Transverse colon (tissue), 4 donors: ENCODE measurements at regions not wholly inside any gene's neighbourhood (a gene's known extent, or its start where the extent isn't known, plus 50 kb on each side); places are given as distances from the start of the nearest gene placed in this dataset.

Experiments
- DNase-seq: peaks from one replicate; pipeline ENCODE4 v3.0.0-alpha.2; 2019
- H3K27ac ChIP-seq, 4 donors: fragments of 200-600 bp; sonication (generic); 2 replicates each; pipeline ENCODE4 v1.5.1; 2016 to 2018; ENCODE audit warnings: inconsistent platforms in 4 of 4
- H3K27me3 ChIP-seq: fragments of 200-600 bp; sonication (generic); 2 replicates; pipeline ENCODE4 v1.5.1; 2017; ENCODE audit warnings: inconsistent platforms
- H3K36me3 ChIP-seq, 4 donors: fragments of 200-600 bp; sonication (generic); 2 replicates each; pipeline ENCODE4 v1.5.1; 2017 to 2019; ENCODE audit warnings: inconsistent platforms in 4 of 4
- H3K4me1 ChIP-seq, 4 donors: fragments of 200-600 bp; sonication (generic); 2 replicates each; pipeline ENCODE4 v1.5.1; 2017 to 2020; ENCODE audit warnings: inconsistent platforms in 4 of 4
- H3K4me3 ChIP-seq, 4 donors: fragments of 200-600 bp; sonication (generic); 1 replicate in 1 of 4; 2 replicates in 3 of 4; pipeline versions ENCODE4 v1.5.1 to v1.6.1; 2017 to 2019; ENCODE audit warnings: inconsistent platforms in 4 of 4
- H3K9me3 ChIP-seq, 2 donors: fragments of 200-600 bp; sonication (generic); 2 replicates each; pipeline ENCODE4 v1.5.1; 2017 to 2019; ENCODE audit warnings: inconsistent platforms in 2 of 2
- CTCF ChIP-seq, 5 experiments: fragments of 200-600 bp in 3 of 5; fragments of 450-650 bp in 2 of 5; sonication (generic) in 3 of 5; IDR thresholded peaks; 1 replicate in 2 of 5; 2 replicates in 3 of 5; pipeline ENCODE4 v1.5.1; 2016 to 2017; ENCODE audit warnings: antibody characterized with exemption in 5 of 5, inconsistent platforms in 3 of 5, mild to moderate bottlenecking in 2 of 5, moderate library complexity in 1 of 5
- EP300 ChIP-seq: sonication (generic); formaldehyde crosslinking; IDR thresholded peaks from one replicate; pipeline ENCODE4 v1.6.1; 2017; ENCODE audit warnings: antibody characterized with exemption, low read depth
- POLR2A ChIP-seq: fragments of 450-650 bp; IDR thresholded peaks from one replicate; pipeline ENCODE4 v1.6.1; 2016; ENCODE audit warnings: antibody characterized with exemption, mild to moderate bottlenecking, moderate library complexity
- POLR2AphosphoS5 ChIP-seq, 3 donors: sonication (generic); formaldehyde crosslinking; IDR thresholded peaks; one replicate each; pipeline ENCODE4 v1.6.1; 2016; ENCODE audit warnings: antibody characterized with exemption in 3 of 3
- WGBS, 2 donors: methylation state at CpG; one replicate each; pipeline ENCODE4 v1.1.5; 2018; ENCODE audit warnings: low coverage in 1 of 2; 5-methylcytosine and 5-hydroxymethylcytosine counted together
- in situ Hi-C, 4 donors: fragments of 200-750 bp; cut with MboI; loops; one replicate each; pipeline versions ENCODE4 v1.15.0 to v1.15.1; 2017; ENCODE audit warnings: low sequenced_read_pairs in 3 of 4, low pct_ligation_motif_present in 1 of 4, low pct_unique_long_range_greater_than_20kb in 1 of 4
- intact Hi-C: fragments of 100-400 bp; cut with DNase I; formaldehyde crosslinking; loops from one replicate; pipeline ENCODE4 v1.15.1; 2023; ENCODE audit warnings: low total_unique reads

GRCh38 chr2:145288650-145289496 is 769.0 kb upstream of the ZEB2 start:
- in situ Hi-C loops: no loop called here
- WGBS, 2 donors: 57 to 72% methylated on average over 3 of the region's 3 CpGs

GRCh38 chr2:145287736-145288135 is 767.8 kb upstream of the ZEB2 start:
- in situ Hi-C loops: no loop called here

More at GRCh38 chr2:145288650-145289496, 769.0 kb upstream of the ZEB2 start:
- H3K4me1 ChIP-seq: no peaks in the 10 kb centered on the region
- intact Hi-C loops: no loop called here
- no peak for DNase-seq
- no peaks in the 10 kb centered on the region for H3K36me3 ChIP-seq
- H3K9me3 ChIP-seq: no peaks in the 10 kb centered on the region
- no peak for TF ChIP-seq POLR2A
- TF ChIP-seq POLR2AphosphoS5 (IDR thresholded peaks at IDR 0.05): no peak
- TF ChIP-seq EP300: no peak
- H3K4me3 ChIP-seq: no peak overlapping the region
- no peak overlapping the region for H3K27ac ChIP-seq
- H3K27me3 ChIP-seq: no peaks in the 10 kb centered on the region

GRCh38 chr2:145286716-145287275 is 766.9 kb upstream of the ZEB2 start:
- no peak overlapping the region for H3K4me3 ChIP-seq
- no peak for DNase-seq
- H3K36me3 ChIP-seq: no peaks in the 10 kb centered on the region
- H3K27me3 ChIP-seq: no peaks in the 10 kb centered on the region
- intact Hi-C loops (no loop called here), in situ Hi-C loops (no loop called here)
- TF ChIP-seq POLR2A (no peak), CTCF (IDR thresholded peaks at IDR 0.05) (no peak), EP300 (no peak), POLR2AphosphoS5 (IDR thresholded peaks at IDR 0.05) (no peak)
- H3K27ac ChIP-seq: peak overlapping the region in 2 of 4 donors; percentile 1 to 9
- H3K4me1 ChIP-seq: no peaks in the 10 kb centered on the region
- H3K9me3 ChIP-seq: no peaks in the 10 kb centered on the region
- WGBS, 2 donors: 63 to 65% methylated on average over 7 of the region's 7 CpGs

More at GRCh38 chr2:145287736-145288135, 767.8 kb upstream of the ZEB2 start:
- TF ChIP-seq POLR2A (no peak), EP300 (no peak), CTCF (IDR thresholded peaks at IDR 0.05) (no peak), POLR2AphosphoS5 (IDR thresholded peaks at IDR 0.05) (no peak)
- no peaks in the 10 kb centered on the region for H3K27me3 ChIP-seq
- intact Hi-C loops: no loop called here
- H3K36me3 ChIP-seq: no peaks in the 10 kb centered on the region
- DNase-seq: no peak
- H3K9me3 ChIP-seq: no peaks in the 10 kb centered on the region
- H3K4me1 ChIP-seq: no peaks in the 10 kb centered on the region
- no peak overlapping the region for H3K4me3 ChIP-seq
- 32 to 44% methylated on average over 3 of the region's 3 CpGs for WGBS, 2 donors
- H3K27ac ChIP-seq: peak overlapping the region in 1 of 4 donors; percentile 10

GRCh38 chr2:145284551-145284950 is 764.6 kb upstream of the ZEB2 start:
- Histone ChIP-seq H3K27me3 (no peaks in the 10 kb centered on the region), H3K36me3 (no peaks in the 10 kb centered on the region), H3K4me1 (no peaks in the 10 kb centered on the region), H3K27ac (no peak overlapping the region), H3K4me3 (no peak overlapping the region), H3K9me3 (no peaks in the 10 kb centered on the region)
- intact Hi-C loops: no loop called here
- WGBS, 2 donors: 77 to 78% methylated on average over 4 to 5 of the region's 5 CpGs
- in situ Hi-C loops: no loop called here
- TF ChIP-seq POLR2A: no peak
- TF ChIP-seq EP300: no peak
- no peak for TF ChIP-seq POLR2AphosphoS5 (IDR thresholded peaks at IDR 0.05)
- TF ChIP-seq CTCF (IDR thresholded peaks at IDR 0.05): no peak
- DNase-seq: no peak
